Lower leg skin (tissue), 3 donors: ENCODE measurements at regions not wholly inside any gene's neighbourhood (a gene's known extent, or its start where the extent isn't known, plus 50 kb on each side); places are given as distances from the start of the nearest gene placed in this dataset.

Source experiments
- POLR2A ChIP-seq, 2 donors: fragments of 450-650 bp; IDR thresholded peaks; one replicate each; pipeline ENCODE4 v1.6.1; 2016 to 2017; ENCODE audit warnings: antibody characterized with exemption in 2 of 2, mild to moderate bottlenecking in 1 of 2, moderate library complexity in 1 of 2
- TF ChIP-seq, protein P1 (sequence below), 3 donors: fragments of 450-650 bp; IDR thresholded peaks; one replicate each; pipeline ENCODE4 v1.5.1; 2016; ENCODE audit warnings: antibody characterized with exemption in 3 of 3, mild to moderate bottlenecking in 3 of 3, moderate library complexity in 2 of 3

GRCh38 chr4:63728480-63729177 is 680.6 kb downstream of the TECRL start:
- no peak for TF ChIP-seq POLR2A (IDR thresholded peaks at IDR 0.05)
- TF ChIP-seq, protein P1, sequence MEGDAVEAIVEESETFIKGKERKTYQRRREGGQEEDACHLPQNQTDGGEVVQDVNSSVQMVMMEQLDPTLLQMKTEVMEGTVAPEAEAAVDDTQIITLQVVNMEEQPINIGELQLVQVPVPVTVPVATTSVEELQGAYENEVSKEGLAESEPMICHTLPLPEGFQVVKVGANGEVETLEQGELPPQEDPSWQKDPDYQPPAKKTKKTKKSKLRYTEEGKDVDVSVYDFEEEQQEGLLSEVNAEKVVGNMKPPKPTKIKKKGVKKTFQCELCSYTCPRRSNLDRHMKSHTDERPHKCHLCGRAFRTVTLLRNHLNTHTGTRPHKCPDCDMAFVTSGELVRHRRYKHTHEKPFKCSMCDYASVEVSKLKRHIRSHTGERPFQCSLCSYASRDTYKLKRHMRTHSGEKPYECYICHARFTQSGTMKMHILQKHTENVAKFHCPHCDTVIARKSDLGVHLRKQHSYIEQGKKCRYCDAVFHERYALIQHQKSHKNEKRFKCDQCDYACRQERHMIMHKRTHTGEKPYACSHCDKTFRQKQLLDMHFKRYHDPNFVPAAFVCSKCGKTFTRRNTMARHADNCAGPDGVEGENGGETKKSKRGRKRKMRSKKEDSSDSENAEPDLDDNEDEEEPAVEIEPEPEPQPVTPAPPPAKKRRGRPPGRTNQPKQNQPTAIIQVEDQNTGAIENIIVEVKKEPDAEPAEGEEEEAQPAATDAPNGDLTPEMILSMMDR (IDR thresholded peaks at IDR 0.05), result no peak
